IPS DF 4.7 (cell line): ENCODE measurements at regions not wholly inside any gene's neighbourhood (a gene's known extent, or its start where the extent isn't known, plus 50 kb on each side); places are given as distances from the start of the nearest gene placed in this dataset.

Experiments used
- DNase-seq: peaks from one replicate; pipeline ENCODE4 v3.0.0-alpha.2; 2013; ENCODE audit warnings: low spot score; ENCODE audit errors: extremely low read depth

DNA sequence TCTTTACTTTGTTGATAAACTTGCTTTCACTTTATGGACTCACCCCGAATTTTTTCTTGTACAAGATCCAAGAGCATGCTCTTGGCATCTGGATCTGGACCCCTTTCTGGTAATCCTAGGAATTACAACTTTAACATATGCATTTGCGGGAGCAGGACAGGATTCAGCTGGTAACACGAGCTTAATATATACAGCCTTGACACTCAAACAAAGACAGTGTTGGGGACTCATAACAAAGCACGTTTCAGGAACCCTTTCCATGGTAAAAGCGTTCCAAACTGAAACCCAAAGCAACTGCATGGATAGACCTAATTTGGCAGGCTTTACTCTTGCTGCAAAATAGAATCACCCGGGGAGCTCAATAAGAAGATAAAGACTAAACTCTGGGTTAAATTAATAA is 349.7 kb upstream of the AMELY start:
- DNase-seq: no peak

DNA sequence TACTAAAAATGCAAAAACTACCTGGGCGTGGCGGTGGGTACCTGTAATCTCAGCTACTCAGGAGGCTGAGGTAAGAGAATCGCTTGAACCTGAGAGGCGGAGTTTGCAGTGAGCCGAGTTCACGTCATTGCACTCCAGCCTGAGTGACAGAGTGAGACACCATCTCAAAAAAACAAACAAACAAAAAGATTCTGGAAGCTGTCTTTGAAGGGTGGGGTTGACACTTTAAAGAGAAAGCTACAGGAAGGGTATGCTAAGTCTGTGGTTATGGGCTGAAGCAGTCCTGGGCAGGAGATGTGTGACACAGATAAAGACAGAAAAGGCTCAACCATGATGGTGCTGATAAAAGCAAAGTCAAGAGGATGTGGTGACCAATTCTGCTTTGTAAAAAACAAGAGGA is 328.5 kb upstream of the AMELY start:
- DNase-seq: no peak

DNA sequence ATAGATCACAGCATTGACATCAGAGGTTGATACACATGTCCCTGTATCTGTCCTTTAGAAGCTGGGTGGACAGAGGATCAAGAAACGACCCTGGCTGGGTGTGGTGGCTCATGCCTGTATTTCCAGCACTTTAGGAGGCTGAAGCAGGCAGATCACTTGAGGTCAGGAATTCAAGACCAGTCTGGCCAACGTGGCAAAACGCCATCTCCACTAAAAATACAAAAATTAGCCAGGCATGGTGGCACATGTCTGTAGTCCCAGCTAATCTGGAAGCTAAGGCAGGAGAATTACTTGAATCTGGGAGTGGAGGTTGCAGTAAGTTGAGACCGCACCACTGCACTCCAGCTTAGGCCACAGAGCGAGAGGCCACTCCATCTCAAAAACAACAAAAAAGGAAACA is 300.4 kb upstream of the AMELY start:
- no peak for DNase-seq

DNA sequence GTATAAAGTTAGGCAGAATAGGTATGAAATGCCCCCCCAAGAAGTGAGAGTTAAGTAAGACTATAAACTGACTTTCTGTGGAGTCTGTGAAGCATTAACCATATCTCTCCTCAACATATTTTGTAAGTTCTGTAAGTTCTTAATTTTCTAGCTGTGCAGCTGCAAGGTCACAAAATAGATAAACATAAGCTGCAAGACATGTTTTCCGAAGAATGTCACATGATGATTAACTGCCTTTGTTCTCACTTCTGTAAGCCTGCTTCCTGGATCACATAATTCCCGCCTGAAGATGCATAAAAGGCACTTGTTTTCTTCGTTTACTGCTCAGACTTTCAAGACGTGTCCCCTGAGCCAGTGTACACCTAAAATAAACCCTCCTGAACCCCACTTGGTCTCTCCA is 292.9 kb upstream of the AMELY start:
- DNase-seq: no peak

DNA sequence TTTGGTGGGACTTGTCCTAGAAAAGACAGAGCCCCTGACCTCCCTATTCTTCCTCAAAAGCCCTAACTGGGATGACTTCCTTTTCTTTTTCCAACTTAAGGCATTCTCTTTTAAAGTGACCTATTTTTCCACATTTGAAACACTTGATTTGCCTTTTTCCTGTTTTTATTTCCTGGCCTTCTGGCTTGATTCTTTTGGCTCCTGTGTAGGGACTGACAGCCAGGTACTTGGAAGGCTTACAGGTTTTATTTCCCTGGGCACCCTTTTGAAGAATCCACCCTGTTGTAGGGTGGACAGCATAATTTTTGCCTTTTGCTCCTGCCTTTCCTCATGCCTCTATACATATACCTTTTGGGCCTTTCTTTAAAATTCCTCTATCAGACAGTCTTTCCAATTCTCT is 271.0 kb upstream of the AMELY start:
- DNase-seq: no peak

DNA sequence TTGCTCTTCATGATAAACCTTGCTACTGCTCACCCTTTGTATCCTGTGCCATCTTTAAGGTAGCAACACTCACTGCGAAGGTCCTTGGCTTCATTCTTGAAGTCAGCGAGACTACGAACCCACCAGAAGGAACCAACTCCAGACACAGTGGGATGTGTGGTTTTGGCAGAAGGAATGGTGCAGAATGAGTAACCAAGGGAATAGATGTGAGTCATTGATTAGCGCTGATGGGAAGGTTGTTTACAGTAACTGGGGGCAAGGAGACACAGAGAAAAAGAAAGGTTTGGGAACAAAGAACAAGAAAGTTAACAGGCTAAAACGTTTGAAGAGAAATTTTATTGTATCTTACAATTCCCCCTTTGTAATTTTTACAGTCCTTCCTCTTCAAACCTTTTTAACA is 266.1 kb upstream of the AMELY start:
- DNase-seq: no peak

DNA sequence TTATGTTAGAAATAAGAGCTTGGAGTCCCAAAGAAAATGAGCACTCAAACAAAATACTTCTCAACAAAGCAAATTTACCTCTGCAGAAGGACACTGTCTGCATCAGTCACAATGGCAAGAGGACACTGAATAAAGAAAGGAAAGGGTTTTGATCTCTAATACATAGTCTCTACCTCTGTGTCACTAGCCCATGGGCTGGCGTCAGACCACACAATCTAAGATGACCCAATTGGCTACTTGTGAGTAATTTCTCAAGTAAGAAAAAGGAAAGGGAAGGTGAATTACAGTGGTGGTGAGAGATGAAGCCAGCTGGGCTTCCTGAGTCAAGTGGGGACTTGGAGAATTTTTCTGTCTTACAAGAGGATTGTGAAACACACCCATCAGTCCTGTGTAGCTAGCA is 257.9 kb upstream of the AMELY start:
- no peak for DNase-seq

DNA sequence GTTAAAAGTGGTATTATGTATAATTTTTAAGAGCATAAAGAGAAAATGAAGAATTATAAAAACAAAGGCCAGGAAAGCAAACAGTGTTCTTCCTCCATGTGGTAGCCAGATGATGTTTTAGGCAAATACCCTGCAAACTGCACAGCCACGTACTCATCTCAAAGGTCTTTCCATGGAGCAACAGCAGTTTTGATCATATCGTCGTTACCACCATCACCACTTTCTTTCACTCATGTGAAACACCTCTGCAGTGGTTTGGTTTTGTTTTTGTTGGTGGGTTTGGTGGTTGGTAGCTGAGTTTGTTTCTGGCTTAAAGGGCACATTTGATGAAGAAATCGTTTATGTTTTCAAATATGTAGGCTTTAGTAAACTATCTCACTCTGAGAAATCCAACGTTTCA is 229.9 kb upstream of the AMELY start:
- DNase-seq: no peak
